Right hindlimb (tissue), 1 donor: ENCODE measurements at regions not wholly inside any gene's neighbourhood (a gene's known extent, or its start where the extent isn't known, plus 50 kb on each side); places are given as distances from the start of the nearest gene placed in this dataset.

Experiments
- DNase-seq: peaks from one replicate; pipeline ENCODE4 v3.0.0-alpha.2; 2018

DNA sequence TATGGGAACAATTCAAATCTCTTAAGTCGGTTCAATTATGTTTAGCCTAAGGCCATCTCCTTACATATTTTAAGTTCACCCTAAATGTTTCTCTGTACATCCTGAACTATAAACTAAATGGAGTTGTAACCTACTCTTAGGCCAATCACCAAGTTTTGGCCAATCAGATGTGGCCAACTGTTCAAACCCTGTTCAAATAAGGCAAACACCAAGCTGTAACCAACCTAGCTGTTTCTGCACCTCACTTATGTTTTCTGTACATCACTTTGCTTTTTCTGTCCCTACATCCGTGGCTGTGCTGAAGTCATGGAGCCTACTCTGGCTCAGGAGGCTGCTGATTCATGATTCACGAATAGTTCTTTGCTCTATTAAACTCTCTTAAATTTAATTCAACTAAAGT lies 165.3 kb downstream of the GASK1B start:
- no peak for DNase-seq

DNA sequence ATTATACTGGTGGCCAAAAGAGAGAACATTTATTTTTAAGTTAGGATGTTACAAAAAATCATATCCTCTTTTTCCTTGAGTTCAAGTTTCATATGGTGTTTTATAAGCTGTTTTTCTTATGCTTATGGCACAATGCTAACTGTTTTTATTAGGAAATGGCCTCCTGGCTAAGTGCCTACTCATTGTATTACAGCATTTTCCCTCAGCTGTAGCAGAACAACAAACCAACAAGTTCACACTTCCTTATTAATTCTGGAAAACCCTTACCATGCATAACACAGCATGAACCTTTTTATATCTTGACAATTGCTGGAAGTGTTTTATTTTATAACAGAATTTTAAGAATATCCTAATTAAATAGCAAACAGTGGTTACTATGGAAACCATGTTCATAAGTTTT lies 165.8 kb downstream of the GASK1B start:
- DNase-seq: no peak

- DNase-seq: no peak
These were observed 167.8 kb downstream of the GASK1B start for GRCh38 chr4:158005021-158005420.

DNA sequence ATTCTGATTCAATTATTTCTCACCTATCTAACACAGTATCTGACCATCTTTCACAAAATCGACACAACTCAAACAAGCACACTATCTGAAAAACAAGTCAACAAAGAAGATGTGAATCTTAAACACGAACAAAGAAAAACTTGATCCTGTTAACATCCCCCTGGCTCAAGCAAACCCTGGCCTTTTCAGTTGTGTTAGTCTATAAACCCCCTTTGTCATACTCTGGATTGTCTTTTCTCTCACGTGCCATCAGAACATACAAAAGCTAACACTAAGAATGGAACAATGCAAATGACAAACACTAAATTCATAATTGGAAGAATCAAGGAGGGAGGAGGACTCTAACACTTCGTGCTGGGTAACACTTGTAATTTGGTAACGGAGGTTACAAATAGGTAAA lies 168.7 kb downstream of the GASK1B start:
- no peak for DNase-seq

DNA sequence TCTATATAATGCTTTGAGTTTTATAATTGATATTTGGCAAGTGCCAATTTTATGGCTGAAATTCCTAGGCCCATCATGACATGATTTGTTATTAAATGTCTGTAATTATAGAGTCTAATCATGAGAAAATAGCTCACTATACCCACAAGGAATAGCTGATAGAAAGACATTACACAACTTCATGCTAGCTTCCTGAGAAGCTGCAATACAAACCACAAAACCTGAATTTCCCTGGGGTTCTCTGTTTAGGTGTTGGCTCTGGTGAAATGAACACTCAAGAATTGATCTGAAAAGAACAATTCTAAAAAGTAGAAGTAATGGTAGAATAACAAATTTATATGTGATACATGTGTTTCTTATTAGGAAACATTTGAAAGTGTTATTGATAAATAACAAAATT lies 169.6 kb downstream of the GASK1B start:
- DNase-seq: no peak

GRCh38 chr4:158002173-158002572 lies 170.7 kb downstream of the GASK1B start:
- DNase-seq: no peak

DNA sequence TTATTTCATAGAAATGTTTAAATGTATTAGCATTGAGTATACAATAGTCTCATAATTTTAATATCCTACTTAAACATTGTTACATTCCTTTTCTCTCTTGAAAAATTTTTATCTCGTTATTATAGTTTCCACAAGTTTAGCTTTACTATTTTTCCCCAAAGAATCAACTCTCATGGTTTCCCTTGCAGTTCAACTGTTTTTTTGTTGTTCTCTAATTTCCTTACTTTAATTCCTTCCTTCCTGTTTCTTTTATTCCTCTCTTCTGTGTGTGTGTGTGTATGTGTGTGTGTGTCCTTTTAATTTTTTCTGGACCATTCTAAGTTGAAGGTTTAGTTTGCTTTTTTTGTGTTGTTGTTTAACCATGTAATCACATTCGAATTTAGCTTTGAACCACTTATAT lies 171.1 kb downstream of the GASK1B start:
- no peak for DNase-seq

DNA sequence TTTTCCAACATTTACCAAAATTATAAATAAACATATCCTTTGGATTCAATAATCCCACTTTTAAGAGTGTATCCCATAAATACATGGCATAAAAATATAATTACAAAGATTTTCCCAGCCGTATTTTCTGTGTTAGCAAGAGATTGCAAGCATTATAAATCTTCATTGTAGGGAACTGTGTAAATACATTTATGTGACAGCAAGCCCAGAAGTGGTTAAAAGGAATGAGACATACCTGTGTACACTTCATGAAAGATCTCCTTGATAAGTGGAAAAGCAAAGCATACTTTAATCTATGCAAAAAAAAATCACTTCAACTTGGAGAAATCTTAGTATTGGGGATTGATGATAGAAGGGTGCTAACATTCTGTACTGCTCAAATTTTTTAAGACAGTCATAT lies 173.1 kb downstream of the GASK1B start:
- DNase-seq: no peak

DNA sequence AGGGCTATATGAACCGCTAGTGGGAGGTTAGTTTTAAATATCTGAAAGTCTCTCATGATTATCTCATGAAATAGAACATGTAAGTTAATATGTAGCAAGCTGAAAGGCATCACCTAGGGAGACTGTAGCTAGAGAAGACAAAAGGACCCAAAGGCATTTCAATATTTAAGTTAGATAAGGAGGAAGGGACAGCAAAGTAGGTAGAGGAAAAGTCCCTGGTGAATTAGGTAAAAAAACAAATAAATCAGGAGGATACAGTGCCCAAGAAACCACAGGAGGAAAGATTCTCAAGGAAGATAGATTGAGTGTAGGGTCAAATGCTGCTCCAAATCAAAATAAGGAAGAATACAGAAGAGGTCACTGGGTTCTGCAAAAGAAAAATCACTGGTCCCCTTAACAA lies 175.5 kb downstream of the GASK1B start:
- DNase-seq: no peak

- no peak for DNase-seq
These were observed 176.5 kb downstream of the GASK1B start for GRCh38 chr4:157996061-157997028.

DNA sequence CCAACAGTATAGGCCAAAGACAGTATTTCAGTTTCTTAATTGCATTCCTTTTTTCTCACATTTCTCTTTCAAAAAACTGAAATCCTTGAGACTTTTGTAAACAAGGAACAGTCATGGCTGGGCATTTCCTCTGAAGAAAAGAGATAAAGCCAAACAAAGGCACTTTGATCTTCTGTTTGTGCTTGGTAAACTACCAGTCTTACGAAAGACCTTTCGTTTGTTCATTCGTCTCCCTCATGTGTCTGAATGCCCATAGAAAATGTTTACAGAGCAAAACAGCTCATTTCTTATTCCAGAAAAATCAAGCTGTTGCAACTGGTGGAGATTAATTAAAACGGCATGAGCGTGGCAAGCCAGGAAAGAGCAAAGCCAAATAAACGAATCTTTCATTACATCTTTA lies 178.0 kb downstream of the GASK1B start:
- no peak for DNase-seq

- DNase-seq: no peak
These were observed 179.6 kb downstream of the GASK1B start for GRCh38 chr4:157992948-157993839.

DNA sequence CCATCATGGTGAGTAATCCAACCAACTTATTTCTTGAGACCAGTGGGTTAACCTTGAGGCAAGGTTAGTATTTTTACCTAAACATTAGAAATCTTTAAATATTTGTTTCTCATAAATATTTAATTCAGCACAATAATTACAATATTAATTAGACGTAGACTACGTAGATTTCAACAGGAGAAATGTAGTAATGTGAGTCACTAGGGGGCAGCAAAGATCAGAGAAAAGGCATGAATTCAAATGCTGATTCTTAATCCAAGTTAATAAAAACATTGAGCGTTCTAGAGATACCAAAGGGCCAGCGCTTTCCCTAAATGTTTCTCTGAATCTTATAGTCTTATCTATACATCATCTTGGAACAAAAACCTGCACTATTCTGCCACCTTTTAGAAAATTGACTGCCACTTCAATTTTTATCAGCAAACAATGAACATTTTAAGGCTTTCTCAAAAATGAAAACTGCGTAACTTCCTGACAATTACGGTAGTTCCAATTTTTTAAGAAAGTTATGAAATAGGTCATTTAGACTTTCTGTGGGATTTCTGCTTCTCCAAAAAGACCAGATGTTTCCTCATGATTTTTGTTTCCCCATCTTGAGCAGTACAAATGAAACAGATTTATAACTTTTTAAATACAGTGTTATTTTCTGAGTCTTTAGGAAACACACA lies 180.7 kb downstream of the GASK1B start:
- peak; percentile 27 for DNase-seq

DNA sequence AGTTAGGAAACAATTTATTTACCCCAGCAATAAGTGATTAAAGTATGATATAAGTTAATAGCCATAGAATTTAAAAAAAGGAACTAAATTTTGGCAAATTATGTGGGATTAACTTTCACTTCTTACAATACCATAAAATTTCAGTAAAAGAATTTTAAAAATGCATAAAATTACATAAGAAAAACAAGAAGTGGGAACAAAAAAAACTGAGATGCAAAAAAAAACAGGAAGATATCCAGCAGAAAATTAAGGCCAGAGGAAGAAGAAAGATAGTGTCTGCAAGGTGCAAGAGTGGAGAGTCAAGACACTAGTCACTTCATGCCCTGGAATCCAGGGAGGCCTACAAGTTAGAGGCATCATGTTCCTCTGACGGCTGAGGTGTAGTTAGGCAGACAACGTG lies 184.2 kb downstream of the GASK1B start:
- no peak for DNase-seq

DNA sequence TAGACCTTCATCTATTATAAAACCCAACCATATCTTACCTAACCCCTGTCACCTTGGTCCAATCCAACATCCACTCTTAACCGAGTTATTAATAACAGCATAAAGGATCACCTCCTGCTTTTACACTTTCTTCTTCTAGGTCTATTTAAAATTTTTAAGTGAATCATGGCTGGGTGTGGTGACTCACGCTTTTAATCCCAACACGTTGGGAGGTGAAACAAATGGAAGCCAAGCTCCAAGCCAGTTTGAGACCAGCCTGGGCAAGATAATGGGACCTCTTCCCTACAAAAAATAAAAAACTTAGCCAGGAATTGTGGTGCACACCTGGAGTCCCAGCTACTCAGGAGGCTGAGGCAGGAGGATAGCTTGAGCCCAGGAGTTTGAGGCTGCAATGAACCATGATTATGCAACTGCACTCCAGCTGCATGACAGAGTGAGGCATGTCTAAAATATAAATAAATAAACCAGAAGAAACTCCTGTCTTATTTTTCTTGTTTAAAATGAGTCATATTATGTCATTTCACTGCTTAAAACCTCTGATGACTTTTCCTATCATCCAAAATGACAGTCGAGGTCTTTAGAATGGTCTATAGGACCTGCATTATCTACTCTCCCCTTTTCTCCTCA lies 188.4 kb downstream of the GASK1B start:
- DNase-seq: no peak

DNA sequence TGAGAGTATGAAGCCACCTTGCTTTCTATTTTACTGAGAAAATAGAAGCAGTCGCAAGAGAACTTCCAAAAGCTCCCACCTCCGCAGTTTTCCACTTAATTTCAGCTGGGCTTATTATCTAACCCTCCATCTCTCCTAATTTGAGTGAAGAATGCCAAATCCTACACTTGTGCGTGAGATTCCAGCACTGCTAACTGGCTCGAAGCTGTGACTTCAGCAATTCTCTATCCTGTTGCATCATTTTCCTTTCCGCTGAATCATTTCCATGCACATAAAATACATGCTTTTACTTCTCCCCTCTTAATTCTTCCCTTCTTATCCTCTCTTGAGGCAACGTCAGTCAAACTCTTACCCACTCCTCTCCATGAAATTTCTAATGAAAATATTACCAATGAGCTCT lies 189.5 kb downstream of the GASK1B start:
- no peak for DNase-seq

GRCh38 chr4:157980158-157980557 lies 192.7 kb downstream of the GASK1B start:
- DNase-seq: no peak

- DNase-seq: peak; percentile 55
These were observed 194.0 kb downstream of the GASK1B start for GRCh38 chr4:157978680-157979361.

- no peak for DNase-seq
These were observed 195.7 kb downstream of the GASK1B start for GRCh38 chr4:157977086-157977485.

DNA sequence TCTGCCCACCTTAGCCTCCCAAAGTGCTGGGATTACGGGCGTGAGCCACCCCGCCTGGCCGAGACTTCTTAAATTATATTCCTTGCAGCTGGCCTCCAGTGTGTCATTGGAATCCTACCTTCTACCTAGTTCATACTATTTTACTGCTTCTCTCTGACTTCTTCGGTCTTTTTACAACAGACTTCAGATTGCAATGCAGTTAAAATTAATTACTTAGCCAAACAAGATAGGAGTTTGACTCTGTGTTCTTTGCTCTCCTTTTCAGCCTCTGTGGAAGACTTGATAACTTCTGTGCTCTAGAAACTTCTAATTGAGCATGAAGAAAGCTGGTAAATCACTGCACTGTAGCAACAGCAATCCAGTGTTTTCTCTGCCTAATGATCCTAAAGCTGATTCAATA lies 199.5 kb downstream of the GASK1B start:
- DNase-seq: no peak

DNA sequence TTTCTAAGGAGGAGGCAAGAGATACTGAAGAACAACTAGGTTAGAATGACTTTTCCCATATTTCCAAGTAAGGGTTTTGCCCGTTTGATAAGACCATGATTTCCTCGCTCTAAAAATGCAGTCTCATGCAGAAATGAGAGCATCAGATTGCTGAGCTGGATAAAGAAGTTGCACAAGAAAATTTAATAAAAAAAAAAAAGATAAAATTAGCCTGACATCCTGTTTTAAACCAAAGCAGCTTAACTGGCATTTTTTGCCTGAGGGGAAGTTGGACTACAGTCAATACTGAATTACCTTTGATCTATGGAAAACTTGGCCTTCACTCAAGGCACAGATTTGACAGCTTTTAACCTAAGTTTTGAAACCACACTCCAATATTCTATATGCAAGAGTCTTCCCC lies 208.4 kb downstream of the GASK1B start:
- DNase-seq: no peak
